ENCODE measurements at regions not wholly inside any gene's neighbourhood (a gene's known extent, or its start where the extent isn't known, plus 50 kb on each side); places are given as distances from the start of the nearest gene placed in this dataset.

- FAIRE-seq: peak; percentile 68
- DNase-seq (ENCODE audit: insufficient read length, low spot score): peak; percentile 49
- no peak for TF ChIP-seq POLR2A (IDR thresholded peaks at IDR 0.05; ENCODE audit: low read depth, low read length)
These were observed 75.2 kb downstream of the TNFAIP2 start for GRCh38 chr14:103198131-103199105.

- TF ChIP-seq POLR2A (IDR thresholded peaks at IDR 0.05; ENCODE audit: low read depth, low read length): no peak
- no peak for DNase-seq (ENCODE audit: insufficient read length, low spot score)
- no peak for FAIRE-seq
These were observed 75.9 kb downstream of the TNFAIP2 start for GRCh38 chr14:103199124-103199523.

GRCh38 chr14:103201801-103202200 lies 78.5 kb downstream of the TNFAIP2 start:
- no peak for TF ChIP-seq POLR2A (IDR thresholded peaks at IDR 0.05; ENCODE audit: low read depth, low read length)
- DNase-seq (ENCODE audit: insufficient read length, low spot score) (no peak), FAIRE-seq (no peak)

- FAIRE-seq (no peak), DNase-seq (ENCODE audit: insufficient read length, low spot score) (no peak)
- no peak for TF ChIP-seq POLR2A (IDR thresholded peaks at IDR 0.05; ENCODE audit: low read depth, low read length)
These were observed 81.7 kb downstream of the TNFAIP2 start for GRCh38 chr14:103204852-103205540.

- TF ChIP-seq POLR2A (IDR thresholded peaks at IDR 0.05; ENCODE audit: low read depth, low read length): no peak
- DNase-seq (ENCODE audit: insufficient read length, low spot score) (no peak), FAIRE-seq (no peak)
These were observed 82.3 kb downstream of the TNFAIP2 start for GRCh38 chr14:103205541-103205906.

- DNase-seq (ENCODE audit: insufficient read length, low spot score) (no peak), FAIRE-seq (no peak)
- TF ChIP-seq POLR2A (IDR thresholded peaks at IDR 0.05; ENCODE audit: low read depth, low read length): no peak
These were observed 82.8 kb downstream of the TNFAIP2 start for GRCh38 chr14:103206023-103206481.

- no peak for TF ChIP-seq POLR2A (IDR thresholded peaks at IDR 0.05; ENCODE audit: low read depth, low read length)
- FAIRE-seq: no peak
- DNase-seq (ENCODE audit: insufficient read length, low spot score): no peak
These were observed 83.7 kb downstream of the TNFAIP2 start for GRCh38 chr14:103206836-103207387.

- TF ChIP-seq POLR2A (IDR thresholded peaks at IDR 0.05; ENCODE audit: low read depth, low read length): no peak
- FAIRE-seq: no peak
- DNase-seq (ENCODE audit: insufficient read length, low spot score): no peak
These were observed 84.3 kb downstream of the TNFAIP2 start for GRCh38 chr14:103207388-103208072.

GRCh38 chr14:103209054-103209453 lies 85.8 kb downstream of the TNFAIP2 start:
- no peak for TF ChIP-seq POLR2A (IDR thresholded peaks at IDR 0.05; ENCODE audit: low read depth, low read length)
- FAIRE-seq (no peak), DNase-seq (ENCODE audit: insufficient read length, low spot score) (no peak)

GRCh38 chr14:103209506-103209905 lies 86.2 kb downstream of the TNFAIP2 start:
- no peak for DNase-seq (ENCODE audit: insufficient read length, low spot score)
- no peak for FAIRE-seq
- TF ChIP-seq POLR2A (IDR thresholded peaks at IDR 0.05; ENCODE audit: low read depth, low read length): no peak

GRCh38 chr14:103213331-103213730 lies 90.1 kb downstream of the TNFAIP2 start:
- no peak for TF ChIP-seq POLR2A (IDR thresholded peaks at IDR 0.05; ENCODE audit: low read depth, low read length)
- DNase-seq (ENCODE audit: insufficient read length, low spot score): no peak
- FAIRE-seq: no peak

GRCh38 chr14:103214461-103214958 lies 91.2 kb downstream of the TNFAIP2 start:
- no peak for TF ChIP-seq POLR2A (IDR thresholded peaks at IDR 0.05; ENCODE audit: low read depth, low read length)
- FAIRE-seq (no peak), DNase-seq (ENCODE audit: insufficient read length, low spot score) (no peak)

GRCh38 chr14:103216399-103216798 lies 93.1 kb downstream of the TNFAIP2 start:
- TF ChIP-seq POLR2A (IDR thresholded peaks at IDR 0.05; ENCODE audit: low read depth, low read length): no peak
- FAIRE-seq (no peak), DNase-seq (ENCODE audit: insufficient read length, low spot score) (no peak)

All from H54 (cell line).